ENCODE measurements at regions not wholly inside any gene's neighbourhood (a gene's known extent, or its start where the extent isn't known, plus 50 kb on each side); places are given as distances from the start of the nearest gene placed in this dataset.

DNA sequence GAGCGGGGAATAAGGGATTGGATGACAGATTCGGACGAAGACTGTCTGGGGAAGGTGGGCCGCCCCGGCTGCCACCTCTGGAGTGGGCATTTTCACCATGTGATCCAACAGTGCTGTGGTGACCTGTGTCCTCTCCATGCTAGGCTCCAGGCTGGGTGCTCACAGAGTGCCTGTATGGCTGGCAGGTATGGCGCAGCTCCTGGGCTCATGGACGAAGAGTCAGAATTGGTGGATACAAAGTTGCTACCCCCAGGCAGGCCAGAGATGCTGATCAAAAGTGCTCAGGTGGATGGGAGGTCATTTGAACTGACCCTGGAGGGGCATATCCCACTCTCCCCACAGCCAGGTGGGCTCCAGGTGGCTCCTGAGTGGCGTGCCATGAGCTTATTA, 111.3 kb upstream of the UQCRFS1 start:
- no peak for DNase-seq

DNA sequence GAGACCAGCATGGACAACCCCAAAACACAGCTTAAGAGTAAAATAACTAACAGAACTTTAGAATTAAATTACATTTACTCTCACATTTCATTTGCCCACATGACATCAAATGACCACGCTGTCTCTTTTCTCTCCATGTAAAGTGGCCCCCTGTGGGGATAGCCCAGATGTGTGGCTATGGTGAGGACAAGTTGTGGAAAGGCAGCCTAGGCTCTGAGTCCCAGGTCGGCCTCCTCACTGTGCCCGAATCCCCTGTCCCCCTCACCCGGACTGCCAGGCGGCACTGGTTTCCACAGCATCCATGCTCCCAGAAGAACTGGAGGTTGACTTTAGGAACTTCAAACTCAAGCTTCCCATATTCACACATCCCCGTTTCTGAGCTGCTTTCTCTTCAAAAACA, 111.8 kb upstream of the UQCRFS1 start:
- no peak for DNase-seq

DNA sequence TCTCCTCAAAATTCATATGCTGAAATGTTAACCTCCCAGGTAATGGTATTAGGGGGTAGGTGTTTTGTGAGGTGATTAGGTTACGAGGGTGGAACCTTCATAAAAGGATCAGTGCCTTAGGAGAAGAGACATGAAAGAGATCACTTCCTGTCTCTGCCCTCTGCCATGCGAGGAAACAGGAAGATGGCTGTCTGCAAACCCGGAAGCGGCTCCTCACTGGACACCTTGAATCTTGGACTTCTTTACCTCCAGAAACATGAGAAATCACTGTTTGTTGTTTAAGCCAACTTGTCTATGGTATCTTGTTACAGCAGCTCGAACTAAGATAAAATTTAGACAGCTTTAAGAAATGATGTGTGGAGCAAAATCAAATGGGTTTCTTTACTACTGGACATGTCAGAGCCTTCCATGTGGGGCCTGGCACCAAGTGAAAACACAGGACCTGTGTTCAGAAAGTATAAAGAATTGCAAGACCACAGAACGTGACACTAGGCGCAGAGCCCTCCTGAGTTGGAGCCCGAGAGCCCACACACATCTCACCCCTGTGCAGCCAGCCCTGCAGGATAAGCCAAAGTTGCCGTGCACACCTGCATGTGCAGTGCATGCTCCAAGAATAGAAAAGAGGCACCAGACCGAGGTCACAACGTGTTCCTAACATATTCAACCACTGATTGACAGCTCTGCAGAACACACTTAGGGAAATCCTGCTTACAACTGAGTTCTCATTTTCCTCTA, 112.5 kb upstream of the UQCRFS1 start:
- no peak for DNase-seq

DNA sequence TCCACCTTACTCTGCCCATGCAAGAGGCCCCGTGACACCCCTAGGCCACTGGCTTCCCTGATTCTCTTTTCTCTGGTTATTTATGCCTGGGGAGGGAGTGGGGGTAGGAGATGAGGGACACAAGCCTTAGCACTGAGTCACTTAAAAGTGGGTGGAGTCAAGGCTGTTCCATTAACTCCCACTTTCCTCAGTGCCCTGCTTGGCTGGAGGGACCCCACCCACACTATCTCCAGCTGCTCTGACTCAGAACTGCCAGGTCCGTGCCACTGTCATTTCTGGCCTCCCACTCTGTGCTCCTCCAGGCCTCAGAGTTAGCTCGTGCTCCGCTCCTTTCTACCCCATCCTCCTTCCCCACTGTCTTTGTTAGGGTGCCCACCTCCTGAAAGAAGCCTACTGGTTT, 113.4 kb upstream of the UQCRFS1 start:
- DNase-seq = no peak

DNA sequence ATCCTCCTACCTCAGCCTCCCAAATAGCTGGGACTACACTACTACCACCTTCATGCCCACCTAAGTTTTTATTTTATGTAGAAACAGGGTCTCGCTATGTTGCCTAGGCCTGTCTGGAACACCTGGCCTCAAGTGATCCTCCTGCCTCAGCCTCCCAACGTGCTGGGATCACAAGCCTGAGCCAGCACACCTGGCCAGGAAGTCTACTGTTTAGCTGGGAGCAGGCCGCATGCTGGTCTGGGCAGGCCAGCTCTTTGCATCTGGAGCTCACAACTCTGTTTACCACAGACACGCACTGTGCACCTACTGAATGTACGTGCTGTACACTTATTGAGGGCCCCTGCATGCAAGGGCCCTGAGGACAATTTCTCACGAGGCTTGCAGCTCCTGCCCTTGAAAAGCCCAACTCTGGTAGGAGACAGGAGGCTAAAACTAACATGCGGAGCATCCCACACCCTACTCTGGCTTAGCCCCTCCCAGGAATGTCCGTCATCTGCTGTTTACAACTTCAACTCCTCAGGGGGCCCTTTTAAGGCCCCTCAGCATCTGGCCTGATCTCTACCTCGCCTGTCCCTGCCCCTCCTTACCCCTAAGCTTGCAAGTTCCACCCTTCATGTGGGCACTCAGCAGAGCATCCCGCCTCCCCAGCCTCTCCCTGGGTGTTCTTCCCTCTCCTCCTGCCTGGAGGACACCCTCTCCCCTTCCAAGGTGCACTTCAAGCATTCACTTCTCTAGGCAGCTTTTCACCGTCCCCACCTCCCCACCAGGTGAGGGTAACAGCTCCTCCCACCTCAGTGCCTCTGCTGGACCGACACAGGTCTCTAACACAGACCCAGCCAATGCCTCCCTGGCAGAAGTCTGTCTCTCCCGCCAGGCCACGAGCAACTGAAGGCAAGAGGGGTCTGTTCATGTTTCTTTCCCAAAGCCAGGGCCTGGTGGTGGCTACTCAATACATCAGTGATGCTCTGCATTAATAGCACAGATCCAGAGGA, 114.2 kb upstream of the UQCRFS1 start:
- DNase-seq = no peak

DNA sequence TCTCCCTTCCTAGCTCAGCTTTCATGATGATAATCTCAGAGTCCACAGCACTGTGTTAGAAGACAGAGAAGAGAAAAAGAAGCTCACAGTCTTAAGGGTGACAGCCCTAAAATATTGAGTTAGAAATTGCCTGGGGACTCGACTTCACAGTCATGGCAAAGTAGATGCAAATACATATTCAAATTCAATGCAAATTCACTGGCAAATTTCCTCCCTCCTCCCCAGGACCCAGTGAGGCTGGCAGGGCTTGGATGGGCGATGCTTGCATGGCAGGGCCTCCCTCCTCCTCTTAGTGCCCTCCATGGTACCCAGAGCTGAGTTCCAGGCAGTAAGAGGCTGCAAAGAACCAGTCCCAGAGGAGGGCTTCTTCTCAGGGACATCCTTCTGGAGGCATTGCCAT, 115.6 kb upstream of the UQCRFS1 start:
- DNase-seq = no peak

DNA sequence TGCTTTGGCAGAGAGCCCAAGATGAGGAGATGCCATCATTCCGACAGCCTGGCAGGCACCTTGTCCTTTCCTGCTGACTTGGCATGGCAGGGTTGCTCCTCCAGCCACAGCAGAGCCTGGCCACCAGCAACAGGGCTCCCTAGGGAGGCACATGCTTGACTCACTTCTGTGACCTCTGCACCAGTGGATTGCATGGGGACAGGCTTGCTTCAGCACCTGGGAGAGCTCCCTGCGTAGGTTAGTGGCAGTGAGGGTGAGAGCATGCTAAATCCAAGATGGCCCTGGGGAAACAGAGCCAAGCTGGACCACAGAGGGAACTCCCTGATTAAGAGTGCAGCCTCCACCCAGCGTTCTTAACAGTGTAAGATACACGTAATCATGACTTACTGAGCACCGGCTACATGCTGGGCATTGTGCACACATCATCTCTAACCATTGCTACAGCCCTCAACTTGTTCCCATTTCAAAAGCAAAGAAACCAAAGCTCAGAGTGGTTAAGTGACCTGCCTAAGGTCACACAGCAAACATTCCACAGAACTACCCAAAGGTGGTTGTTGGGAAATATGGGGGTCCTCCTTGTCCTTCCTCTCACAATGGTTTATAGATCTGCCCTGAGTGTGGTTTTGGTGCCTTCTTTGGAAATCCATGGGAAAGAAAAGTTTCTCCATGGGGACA, 116.6 kb upstream of the UQCRFS1 start:
- DNase-seq = no peak

DNA sequence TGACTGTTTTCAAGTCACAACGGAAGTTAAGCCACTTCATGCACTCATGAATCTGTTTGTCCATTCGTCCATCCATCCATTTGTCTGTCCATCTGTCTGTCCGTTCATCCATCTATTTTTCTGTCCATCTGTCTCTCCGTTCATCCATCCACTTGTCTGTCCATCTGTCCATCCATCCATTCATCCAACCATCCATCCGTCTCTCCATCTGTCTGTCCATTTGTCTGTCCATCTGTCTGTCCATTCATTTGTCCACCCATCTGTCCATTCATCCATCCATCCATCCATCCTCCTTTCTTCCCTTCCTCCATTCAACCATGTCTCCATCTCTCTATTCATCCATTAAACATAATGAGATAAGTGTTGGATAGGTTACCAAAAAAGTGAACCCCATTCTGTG, 123.5 kb upstream of the UQCRFS1 start:
- DNase-seq = no peak

DNA sequence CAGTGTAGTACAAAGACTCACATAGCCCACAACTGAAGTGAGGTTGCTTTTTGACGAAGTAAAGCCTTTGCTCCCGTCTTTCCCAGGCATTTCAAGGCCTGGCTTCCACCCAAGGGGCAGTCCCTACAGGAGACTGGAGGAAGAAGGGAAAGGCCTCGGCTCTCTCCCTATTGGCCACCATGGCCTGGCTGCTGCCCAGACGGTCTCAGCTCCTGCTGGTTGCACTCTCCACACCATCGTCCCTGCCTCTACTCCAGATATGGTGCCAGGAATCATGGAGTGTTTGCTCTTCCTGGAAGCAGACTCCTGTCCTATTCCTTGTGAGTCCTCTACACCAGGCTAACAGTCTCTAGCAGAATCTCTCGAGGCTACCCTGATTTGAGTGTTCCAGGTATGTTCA, 124.1 kb upstream of the UQCRFS1 start:
- no peak for DNase-seq

DNA sequence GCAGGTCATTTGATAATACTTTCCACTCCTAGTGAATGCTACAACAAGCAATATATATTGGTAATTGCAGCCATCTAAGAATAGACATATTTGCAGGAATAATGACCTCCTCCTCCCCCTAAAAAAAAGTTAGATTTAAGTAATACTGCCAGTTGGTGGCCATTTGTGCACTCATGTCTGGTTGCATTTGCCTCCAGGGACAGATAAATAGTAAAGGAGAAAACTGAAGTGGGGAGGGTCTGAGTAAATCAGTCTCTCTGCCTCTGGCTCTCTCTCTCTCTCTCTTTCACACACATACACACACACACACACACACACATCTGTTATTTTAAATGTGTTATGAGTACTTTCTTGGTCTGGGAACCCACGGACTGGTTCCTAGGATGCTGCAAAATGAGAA, 125.5 kb upstream of the UQCRFS1 start:
- no peak for DNase-seq

DNA sequence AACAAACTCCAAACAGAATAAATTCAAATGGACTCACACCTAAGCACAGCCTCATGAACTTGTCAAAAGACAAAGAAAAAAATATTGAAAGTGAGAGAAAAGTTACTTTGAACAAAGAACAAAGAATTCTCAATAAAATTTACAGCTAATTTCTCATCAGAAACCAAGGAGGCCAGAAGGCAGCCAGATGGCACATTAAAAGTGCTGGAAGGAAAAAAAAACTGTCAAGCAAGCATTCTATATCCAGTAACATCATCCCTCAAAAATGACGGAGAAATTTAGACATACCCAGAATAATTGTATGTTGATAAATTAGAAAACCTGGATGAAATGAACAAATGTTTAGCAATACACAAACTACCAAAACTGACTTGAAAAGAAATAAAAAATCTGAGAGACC, 129.8 kb upstream of the UQCRFS1 start:
- DNase-seq = no peak

DNA sequence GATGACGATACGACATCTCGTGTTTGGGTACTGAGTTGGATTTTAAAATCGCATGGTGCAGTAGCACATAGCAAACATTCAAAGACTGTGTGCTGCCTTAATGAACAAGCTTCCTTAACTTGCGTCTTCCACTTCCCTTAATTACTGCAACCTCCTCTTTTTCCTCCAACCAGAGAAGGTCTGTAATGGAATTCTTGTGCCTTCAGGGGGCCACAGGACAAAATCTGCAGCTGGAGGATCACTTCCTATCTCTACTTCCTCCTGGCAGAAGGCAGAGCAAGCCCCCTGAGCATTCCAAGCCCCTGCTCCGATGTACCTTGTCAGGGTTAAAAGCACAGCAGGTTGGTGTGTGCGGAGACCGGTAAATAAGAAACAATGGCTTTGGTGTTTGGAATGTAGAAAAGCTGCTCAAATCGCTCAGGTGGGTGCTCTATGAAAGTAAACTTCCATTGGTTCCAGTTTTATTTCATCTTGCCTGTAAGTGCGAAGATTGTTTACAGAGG, 151.3 kb upstream of the UQCRFS1 start:
- no peak for DNase-seq

DNA sequence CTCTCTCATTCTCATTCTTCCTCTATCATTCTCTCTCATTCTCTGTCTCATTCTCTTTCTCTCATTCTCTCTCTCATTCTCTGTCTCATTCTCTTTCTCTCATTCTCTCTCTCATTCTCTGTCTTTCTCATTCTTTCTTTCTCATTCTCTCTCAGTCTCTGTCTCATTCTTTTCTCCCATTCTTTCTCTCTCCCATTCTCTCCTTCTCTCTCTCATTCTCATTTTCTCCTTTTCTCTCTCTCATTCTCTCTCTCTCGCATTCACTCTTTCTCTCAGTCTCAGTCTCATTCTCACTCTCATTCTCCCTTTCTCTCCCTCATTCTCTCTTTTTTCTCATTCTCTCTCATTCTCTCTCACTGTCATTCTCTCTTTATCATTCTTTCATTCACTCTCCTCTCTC, 152.0 kb upstream of the UQCRFS1 start:
- no peak for DNase-seq

DNA sequence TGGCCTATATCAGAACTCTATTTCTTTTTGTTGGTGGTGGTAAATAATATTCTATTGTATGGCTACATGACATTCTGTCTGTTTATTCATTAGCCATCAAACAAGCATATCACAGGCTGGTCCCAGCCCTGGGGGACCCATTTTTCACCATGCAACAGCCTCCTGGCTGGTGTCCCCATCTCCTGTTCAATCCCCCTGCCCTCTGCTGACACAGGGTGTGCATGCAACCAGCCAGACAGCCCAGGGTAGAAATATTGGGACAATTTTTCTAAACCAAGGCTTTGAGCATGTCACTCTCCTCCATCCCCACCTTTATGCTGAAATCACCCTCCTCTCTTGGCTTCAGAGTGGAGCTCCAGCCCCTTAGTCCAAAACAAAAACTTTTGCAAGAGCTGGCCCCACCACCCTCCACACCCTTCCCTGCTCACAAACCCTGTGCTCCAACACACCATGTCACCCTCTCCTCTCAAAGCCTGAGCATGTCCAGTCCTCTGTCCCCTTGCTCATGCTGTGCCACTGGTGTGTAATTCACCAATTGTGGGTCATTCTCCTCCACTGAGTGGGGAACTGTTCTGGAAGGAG, 153.0 kb upstream of the UQCRFS1 start:
- no peak for DNase-seq

DNA sequence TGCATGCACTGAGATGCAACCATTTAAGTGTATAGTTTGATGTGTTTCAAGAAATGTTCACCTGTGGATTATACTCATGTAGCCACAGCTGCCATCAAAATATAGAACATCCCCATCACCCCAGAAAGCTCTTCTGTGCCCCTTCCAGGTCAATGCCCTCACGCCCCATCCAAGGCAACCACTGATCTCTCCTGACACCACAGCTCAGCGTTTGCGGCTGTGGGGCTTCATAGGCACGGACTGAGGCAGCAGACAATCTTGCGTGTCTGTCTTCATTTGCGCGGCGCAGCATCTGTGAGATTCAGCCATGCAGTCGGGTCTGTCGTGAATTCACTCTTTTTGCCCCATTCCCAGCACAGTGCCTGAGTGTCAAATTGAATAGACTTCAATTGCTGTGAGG, 153.8 kb upstream of the UQCRFS1 start:
- no peak for DNase-seq

DNA sequence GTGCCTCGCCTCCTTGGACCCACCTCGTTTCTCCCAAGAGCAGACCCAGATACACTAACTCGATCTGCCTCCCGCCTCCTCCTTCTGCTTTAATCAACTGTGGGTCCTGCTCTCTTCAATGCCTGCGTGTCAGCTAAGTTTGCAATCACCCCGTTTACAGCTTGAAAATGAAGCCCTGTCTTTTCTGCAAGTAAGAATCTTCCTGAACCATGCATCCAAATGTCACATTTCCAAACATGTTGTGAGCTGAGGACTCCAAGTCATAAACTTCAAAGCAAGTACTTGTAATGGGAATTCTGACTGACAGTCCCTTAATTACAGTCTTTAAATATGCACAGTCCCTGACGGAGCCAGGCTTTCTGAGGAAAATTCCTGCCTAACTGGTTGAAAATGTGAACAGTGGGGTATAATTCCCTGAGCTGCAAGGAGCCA, 154.9 kb upstream of the UQCRFS1 start:
- no peak for DNase-seq

DNA sequence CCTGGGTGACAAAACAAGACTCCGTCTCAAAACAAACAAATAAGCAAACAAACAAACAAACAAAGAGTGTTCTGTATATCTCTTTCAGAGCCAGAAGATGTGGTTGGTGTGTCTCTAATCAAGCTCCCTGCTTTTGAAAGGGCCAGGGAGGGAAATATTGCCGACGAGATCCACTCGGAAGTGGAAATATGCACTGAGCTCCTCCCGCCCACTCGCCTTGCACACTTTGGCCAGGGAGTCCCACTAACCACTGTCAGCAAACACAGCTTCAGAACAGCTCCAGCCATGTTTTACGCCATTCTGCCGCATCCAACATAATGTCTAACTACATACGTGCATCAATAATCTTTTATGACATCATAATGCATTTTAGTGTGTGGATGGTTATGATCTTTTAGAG, 155.5 kb upstream of the VSTM2B start:
- no peak for DNase-seq

DNA sequence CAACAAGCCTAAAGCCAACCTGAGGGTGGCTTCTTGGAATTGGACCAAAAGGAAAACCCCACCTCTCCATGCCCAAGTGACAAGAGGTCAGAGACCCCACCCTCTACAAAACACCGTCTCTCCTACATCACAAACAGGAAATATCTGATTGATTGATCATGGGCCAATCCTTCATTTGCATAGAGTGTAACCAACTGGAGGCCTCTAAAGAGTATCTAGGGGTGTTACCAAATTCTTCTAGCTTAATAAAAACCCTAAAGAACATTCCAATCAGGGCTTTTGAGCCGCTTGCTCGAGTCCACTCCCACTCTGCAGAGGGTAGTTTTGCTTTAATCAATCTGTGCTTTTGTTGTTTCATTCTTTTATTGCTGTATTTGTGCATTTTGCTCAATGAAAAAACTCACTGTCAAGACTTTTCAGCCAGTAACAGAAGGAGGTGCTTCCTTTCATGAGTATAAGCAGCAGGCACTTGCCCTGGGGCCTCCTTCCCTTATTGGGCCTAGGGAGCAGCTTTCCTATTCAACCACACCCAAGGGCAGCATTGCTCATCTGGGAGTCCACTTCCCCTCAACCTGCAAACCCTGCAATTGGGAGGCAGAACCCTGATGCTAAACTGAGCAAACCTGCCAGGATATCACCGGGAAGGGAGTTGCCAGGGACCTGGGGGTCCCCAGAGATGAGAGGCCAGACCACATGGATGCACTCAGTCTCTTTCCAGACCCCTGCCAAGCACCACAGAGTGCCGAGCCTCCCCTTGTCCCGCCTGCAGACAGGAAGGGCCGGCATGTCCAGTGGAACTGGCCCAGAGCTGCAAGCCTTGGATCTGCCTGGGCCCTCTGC, 154.3 kb upstream of the VSTM2B start:
- no peak for DNase-seq

DNA sequence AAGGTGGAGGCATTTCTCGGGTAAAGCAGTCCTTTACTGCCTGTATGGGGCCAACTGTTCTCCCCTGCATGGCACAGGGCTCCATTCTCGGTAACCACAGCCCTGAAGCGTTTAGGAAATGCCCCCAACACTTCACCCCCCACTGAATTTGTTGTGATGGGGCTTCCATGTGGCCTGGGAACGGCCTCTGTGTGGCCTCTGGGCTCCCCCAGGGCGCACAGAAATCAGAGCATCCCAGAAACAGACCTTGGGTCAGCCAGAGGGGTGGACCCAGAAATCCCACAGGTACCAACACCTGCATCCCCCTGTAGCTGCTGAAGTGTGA, 153.7 kb upstream of the VSTM2B start:
- DNase-seq = no peak

DNA sequence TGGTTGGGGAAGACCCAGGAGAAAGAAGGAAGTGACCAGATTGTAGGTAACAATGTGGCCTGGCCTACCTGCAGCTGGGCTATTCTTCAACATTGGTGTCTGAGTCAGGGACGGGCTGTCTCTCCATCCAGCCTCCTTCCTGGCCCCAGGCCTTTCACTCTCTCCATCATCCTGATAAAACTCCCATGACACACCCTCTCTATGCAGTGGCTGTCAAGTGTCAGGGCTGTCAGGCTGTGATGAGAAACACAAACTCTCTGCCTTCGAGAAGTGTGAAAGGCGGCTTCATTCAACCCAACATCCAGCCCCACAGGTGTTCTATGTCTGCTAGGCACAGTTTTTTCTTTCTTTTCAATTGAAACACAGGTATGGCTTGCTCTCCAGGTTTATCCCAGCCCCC, 153.3 kb upstream of the VSTM2B start:
- no peak for DNase-seq

DNA sequence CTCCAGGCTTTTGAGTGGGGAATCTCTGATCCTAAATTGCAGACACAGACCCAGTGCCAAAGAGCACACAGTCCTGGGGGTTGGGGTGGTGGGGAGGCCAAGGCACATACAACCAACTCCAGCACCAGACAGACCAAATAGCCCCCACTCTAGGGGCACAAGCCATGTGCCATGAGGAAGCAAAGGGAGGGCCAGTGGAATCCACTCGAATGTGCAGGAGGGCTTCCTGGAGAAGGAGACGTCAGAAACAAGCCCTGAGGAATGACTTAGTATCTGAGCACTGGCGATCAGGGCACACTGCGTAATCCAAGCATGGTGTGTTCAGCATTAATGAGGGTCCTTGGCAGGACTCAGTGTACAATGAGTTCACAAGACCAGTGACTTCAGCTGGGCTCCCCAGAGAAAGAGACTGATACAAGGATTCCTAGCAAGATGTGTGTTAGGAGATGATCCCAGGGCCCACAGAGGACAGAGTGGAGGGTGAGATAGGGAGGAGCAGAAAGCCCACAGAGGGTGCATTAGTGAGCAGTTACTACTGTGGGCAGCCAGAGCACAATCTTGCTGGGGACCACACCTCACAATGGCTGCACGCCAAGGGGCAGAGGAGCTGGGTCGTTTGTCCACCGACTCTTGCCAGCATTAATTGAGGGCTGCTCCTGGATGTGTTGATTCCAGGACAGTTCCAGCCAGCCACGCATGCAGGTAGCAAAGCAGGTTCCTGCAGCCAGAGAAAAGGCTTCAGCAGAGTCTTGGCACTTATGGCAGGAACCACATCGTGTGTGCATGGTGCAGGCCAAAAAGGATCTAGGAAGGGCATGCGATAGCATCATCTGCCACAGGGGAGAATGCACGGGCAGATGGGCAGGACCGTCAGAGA, 152.6 kb upstream of the VSTM2B start:
- DNase-seq = no peak
